ENCODE measurements at regions not wholly inside any gene's neighbourhood (a gene's known extent, or its start where the extent isn't known, plus 50 kb on each side); places are given as distances from the start of the nearest gene placed in this dataset.

DNA sequence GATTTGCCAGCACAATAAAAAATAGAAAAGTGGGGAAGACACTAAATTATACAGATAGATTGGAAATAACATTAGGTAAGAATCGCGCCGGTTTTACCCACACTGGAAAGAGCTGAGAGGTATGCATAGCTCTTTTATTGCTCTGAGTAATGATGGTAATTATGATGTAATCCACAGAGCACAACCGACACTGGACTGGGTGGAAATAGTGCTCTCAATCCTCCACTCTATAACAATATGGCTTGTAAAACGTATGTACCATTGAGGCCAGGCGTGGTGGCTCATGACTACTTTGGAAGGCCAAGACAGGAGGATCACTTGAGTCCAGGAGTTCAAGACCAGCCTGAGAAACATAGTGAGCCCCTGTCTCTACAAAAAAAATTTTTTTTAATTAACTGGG, 104.3 kb upstream of the RAPGEF2 start (continued):
- TF ChIP-seq, protein P1, sequence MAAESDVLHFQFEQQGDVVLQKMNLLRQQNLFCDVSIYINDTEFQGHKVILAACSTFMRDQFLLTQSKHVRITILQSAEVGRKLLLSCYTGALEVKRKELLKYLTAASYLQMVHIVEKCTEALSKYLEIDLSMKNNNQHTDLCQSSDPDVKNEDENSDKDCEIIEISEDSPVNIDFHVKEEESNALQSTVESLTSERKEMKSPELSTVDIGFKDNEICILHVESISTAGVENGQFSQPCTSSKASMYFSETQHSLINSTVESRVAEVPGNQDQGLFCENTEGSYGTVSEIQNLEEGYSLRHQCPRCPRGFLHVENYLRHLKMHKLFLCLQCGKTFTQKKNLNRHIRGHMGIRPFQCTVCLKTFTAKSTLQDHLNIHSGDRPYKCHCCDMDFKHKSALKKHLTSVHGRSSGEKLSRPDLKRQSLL (tag by site-specific recombination; IDR thresholded peaks at IDR 0.05), result 0 out of 2 replicates have a peak, but pooled peaks have one; percentile 27
- TF ChIP-seq ZNF112 (tag by site-specific recombination; IDR thresholded peaks at IDR 0.05), result no peak
- TF ChIP-seq, protein P2, sequence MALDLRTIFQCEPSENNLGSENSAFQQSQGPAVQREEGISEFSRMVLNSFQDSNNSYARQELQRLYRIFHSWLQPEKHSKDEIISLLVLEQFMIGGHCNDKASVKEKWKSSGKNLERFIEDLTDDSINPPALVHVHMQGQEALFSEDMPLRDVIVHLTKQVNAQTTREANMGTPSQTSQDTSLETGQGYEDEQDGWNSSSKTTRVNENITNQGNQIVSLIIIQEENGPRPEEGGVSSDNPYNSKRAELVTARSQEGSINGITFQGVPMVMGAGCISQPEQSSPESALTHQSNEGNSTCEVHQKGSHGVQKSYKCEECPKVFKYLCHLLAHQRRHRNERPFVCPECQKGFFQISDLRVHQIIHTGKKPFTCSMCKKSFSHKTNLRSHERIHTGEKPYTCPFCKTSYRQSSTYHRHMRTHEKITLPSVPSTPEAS (tag by site-specific recombination; IDR thresholded peaks at IDR 0.05), result no peak
- 0 out of 2 replicates have a peak, but pooled peaks have one; percentile 55 for TF ChIP-seq BCL11A (tag by site-specific recombination; IDR thresholded peaks at IDR 0.05; ENCODE audit: low read depth)
- TF ChIP-seq, protein P3, sequence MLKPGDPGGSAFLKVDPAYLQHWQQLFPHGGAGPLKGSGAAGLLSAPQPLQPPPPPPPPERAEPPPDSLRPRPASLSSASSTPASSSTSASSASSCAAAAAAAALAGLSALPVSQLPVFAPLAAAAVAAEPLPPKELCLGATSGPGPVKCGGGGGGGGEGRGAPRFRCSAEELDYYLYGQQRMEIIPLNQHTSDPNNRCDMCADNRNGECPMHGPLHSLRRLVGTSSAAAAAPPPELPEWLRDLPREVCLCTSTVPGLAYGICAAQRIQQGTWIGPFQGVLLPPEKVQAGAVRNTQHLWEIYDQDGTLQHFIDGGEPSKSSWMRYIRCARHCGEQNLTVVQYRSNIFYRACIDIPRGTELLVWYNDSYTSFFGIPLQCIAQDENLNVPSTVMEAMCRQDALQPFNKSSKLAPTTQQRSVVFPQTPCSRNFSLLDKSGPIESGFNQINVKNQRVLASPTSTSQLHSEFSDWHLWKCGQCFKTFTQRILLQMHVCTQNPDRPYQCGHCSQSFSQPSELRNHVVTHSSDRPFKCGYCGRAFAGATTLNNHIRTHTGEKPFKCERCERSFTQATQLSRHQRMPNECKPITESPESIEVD (tag by site-specific recombination; IDR thresholded peaks at IDR 0.05), result peak; percentile 54
- TF ChIP-seq ZXDB (tag by site-specific recombination; IDR thresholded peaks at IDR 0.05), result peak; percentile 37; the same call in 1 of the 2 replicates
- no peak for TF ChIP-seq ZNF549 (tag by site-specific recombination; IDR thresholded peaks at IDR 0.05)
- TF ChIP-seq ZNF629 (tag by site-specific recombination; IDR thresholded peaks at IDR 0.05), result peak; percentile 91
- peak; percentile 63; the same call in 1 of the 2 replicates for TF ChIP-seq OSR2 (tag by site-specific recombination; IDR thresholded peaks at IDR 0.05)
- TF ChIP-seq SP7 (tag by site-specific recombination; IDR thresholded peaks at IDR 0.05), result peak; percentile 78
- TF ChIP-seq, protein P4, sequence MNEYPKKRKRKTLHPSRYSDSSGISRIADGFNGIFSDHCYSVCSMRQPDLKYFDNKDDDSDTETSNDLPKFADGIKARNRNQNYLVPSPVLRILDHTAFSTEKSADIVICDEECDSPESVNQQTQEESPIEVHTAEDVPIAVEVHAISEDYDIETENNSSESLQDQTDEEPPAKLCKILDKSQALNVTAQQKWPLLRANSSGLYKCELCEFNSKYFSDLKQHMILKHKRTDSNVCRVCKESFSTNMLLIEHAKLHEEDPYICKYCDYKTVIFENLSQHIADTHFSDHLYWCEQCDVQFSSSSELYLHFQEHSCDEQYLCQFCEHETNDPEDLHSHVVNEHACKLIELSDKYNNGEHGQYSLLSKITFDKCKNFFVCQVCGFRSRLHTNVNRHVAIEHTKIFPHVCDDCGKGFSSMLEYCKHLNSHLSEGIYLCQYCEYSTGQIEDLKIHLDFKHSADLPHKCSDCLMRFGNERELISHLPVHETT (tag by site-specific recombination; IDR thresholded peaks at IDR 0.05), result peak; percentile 49; the same call in 1 of the 2 replicates
- TF ChIP-seq ZNF2 (tag by site-specific recombination; IDR thresholded peaks at IDR 0.05), result no peak
- peak; percentile 68 for TF ChIP-seq ZNF561 (tag by site-specific recombination; IDR thresholded peaks at IDR 0.05; ENCODE audit: borderline replicate concordance)
- peak; percentile 9; the same call in 1 of the 2 replicates for TF ChIP-seq ZNF335 (tag by site-specific recombination; conservative IDR thresholded peaks at IDR 0.05)
- TF ChIP-seq ZNF707 (tag by site-specific recombination; IDR thresholded peaks at IDR 0.05), result no peak
- 0 out of 2 replicates have a peak, but pooled peaks have one; percentile 54 for TF ChIP-seq ZNF184 (tag by site-specific recombination; IDR thresholded peaks at IDR 0.05)
- TF ChIP-seq, protein P5, sequence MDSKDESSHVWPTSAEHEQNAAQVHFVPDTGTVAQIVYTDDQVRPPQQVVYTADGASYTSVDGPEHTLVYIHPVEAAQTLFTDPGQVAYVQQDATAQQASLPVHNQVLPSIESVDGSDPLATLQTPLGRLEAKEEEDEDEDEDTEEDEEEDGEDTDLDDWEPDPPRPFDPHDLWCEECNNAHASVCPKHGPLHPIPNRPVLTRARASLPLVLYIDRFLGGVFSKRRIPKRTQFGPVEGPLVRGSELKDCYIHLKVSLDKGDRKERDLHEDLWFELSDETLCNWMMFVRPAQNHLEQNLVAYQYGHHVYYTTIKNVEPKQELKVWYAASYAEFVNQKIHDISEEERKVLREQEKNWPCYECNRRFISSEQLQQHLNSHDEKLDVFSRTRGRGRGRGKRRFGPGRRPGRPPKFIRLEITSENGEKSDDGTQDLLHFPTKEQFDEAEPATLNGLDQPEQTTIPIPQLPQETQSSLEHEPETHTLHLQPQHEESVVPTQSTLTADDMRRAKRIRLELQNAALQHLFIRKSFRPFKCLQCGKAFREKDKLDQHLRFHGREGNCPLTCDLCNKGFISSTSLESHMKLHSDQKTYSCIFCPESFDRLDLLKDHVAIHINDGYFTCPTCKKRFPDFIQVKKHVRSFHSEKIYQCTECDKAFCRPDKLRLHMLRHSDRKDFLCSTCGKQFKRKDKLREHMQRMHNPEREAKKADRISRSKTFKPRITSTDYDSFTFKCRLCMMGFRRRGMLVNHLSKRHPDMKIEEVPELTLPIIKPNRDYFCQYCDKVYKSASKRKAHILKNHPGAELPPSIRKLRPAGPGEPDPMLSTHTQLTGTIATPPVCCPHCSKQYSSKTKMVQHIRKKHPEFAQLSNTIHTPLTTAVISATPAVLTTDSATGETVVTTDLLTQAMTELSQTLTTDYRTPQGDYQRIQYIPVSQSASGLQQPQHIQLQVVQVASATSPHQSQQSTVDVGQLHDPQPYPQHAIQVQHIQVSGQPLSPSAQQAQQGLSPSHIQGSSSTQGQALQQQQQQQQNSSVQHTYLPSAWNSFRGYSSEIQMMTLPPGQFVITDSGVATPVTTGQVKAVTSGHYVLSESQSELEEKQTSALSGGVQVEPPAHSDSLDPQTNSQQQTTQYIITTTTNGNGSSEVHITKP (tag by site-specific recombination; IDR thresholded peaks at IDR 0.05), result peak; percentile 21; the same call in 1 of the 2 replicates
- TF ChIP-seq ZNF677 (tag by site-specific recombination; IDR thresholded peaks at IDR 0.05), result no peak
- TF ChIP-seq, protein P6, sequence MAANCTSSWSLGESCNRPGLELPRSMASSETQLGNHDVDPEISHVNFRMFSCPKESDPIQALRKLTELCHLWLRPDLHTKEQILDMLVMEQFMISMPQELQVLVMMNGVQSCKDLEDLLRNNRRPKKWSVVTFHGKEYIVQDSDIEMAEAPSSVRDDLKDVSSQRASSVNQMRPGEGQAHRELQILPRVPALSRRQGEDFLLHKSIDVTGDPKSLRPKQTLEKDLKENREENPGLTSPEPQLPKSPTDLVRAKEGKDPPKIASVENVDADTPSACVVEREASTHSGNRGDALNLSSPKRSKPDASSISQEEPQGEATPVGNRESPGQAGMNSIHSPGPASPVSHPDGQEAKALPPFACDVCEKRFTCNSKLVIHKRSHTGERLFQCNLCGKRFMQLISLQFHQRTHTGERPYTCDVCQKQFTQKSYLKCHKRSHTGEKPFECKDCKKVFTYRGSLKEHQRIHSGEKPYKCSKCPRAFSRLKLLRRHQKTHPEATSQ (tag by site-specific recombination; IDR thresholded peaks at IDR 0.05), result peak; percentile 51; the same call in 1 of the 2 replicates
- TF ChIP-seq, protein P7, sequence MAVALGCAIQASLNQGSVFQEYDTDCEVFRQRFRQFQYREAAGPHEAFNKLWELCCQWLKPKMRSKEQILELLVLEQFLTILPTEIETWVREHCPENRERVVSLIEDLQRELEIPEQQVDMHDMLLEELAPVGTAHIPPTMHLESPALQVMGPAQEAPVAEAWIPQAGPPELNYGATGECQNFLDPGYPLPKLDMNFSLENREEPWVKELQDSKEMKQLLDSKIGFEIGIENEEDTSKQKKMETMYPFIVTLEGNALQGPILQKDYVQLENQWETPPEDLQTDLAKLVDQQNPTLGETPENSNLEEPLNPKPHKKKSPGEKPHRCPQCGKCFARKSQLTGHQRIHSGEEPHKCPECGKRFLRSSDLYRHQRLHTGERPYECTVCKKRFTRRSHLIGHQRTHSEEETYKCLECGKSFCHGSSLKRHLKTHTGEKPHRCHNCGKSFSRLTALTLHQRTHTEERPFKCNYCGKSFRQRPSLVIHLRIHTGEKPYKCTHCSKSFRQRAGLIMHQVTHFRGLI (tag by site-specific recombination; IDR thresholded peaks at IDR 0.05), result 0 out of 2 replicates have a peak, but pooled peaks have one; percentile 18
- TF ChIP-seq, protein P8, sequence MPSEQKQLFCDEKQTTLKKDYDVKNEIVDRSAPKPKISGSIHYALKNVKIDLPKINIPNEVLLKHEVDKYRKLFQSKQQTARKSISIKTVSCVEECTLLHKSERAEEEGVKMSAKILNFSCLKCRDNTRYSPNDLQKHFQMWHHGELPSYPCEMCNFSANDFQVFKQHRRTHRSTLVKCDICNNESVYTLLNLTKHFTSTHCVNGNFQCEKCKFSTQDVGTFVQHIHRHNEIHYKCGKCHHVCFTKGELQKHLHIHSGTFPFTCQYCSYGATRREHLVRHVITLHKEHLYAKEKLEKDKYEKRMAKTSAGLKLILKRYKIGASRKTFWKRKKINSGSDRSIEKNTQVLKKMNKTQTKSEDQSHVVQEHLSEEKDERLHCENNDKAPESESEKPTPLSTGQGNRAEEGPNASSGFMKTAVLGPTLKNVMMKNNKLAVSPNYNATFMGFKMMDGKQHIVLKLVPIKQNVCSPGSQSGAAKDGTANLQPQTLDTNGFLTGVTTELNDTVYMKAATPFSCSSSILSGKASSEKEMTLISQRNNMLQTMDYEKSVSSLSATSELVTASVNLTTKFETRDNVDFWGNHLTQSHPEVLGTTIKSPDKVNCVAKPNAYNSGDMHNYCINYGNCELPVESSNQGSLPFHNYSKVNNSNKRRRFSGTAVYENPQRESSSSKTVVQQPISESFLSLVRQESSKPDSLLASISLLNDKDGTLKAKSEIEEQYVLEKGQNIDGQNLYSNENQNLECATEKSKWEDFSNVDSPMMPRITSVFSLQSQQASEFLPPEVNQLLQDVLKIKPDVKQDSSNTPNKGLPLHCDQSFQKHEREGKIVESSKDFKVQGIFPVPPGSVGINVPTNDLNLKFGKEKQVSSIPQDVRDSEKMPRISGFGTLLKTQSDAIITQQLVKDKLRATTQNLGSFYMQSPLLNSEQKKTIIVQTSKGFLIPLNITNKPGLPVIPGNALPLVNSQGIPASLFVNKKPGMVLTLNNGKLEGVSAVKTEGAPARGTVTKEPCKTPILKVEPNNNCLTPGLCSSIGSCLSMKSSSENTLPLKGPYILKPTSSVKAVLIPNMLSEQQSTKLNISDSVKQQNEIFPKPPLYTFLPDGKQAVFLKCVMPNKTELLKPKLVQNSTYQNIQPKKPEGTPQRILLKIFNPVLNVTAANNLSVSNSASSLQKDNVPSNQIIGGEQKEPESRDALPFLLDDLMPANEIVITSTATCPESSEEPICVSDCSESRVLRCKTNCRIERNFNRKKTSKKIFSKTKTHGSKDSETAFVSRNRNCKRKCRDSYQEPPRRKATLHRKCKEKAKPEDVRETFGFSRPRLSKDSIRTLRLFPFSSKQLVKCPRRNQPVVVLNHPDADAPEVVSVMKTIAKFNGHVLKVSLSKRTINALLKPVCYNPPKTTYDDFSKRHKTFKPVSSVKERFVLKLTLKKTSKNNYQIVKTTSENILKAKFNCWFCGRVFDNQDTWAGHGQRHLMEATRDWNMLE (tag by site-specific recombination; conservative IDR thresholded peaks at IDR 0.05; ENCODE audit: low read depth), result no peak
